ENCODE measurements at regions not wholly inside any gene's neighbourhood (a gene's known extent, or its start where the extent isn't known, plus 50 kb on each side); places are given as distances from the start of the nearest gene placed in this dataset.

- TF ChIP-seq POLR2AphosphoS5 (IDR thresholded peaks at IDR 0.05; ENCODE audit: borderline replicate concordance, low read depth, low read length), result no peak
- no peak for TF ChIP-seq EZH2 (IDR thresholded peaks at IDR 0.05)
- no peak for TF ChIP-seq FOXP2 (optimal IDR thresholded peaks at IDR 0.05; ENCODE audit: control extremely low read depth, extremely low read length, insufficient read depth)
Observed at GRCh38 chr13:109657395-109657794, 129.0 kb downstream of the IRS2 start.

Data from SK-N-MC (cell line).